PC-3 (cell line): ENCODE measurements at regions not wholly inside any gene's neighbourhood (a gene's known extent, or its start where the extent isn't known, plus 50 kb on each side); places are given as distances from the start of the nearest gene placed in this dataset.

Source experiments
- ATAC-seq: fragments of 200-7000 bp; cut with Tn5 transposase; 2 replicates; pipeline ENCODE4 v1.9.1; 2020; ENCODE audit warnings: mild to moderate bottlenecking, moderate library complexity
- BruUV-seq: library from RNA; stranded (reverse); fragments of 400-500 nt; replicated peaks from 2 replicates; lab custom pipeline; 2021; lab: Mats Ljungman, UMichigan
- CTCF ChIA-PET: fragments of 300-600 bp; sonication (Branson Sonifier 250); formaldehyde crosslinking; loops from one replicate; lab custom pipeline; 2022; ENCODE audit warnings: antibody characterized with exemption; lab: Charles Lee
- POLR2A ChIA-PET: fragments of 300-600 bp; sonication (Branson Sonifier 250); formaldehyde crosslinking; loops from one replicate; lab custom pipeline; 2022; ENCODE audit warnings: antibody characterized with exemption; ENCODE audit not compliant: unreplicated experiment; lab: Charles Lee
- DNase-seq: peaks from one replicate; pipeline ENCODE4 v3.0.0-alpha.2; 2015
- H2AFZ ChIP-seq: fragments of 300-600 bp; sonication (generic); 2 replicates; pipeline ENCODE4 v1.6.0; 2016; ENCODE audit warnings: antibody characterized with exemption, low read length
- H3F3A ChIP-seq: fragments of 300-600 bp; sonication (generic); one replicate; pipeline ENCODE4 v1.6.0; 2017; ENCODE audit warnings: antibody characterized with exemption, low read length, control low read depth, mild to moderate bottlenecking; ENCODE audit not compliant: unreplicated experiment
- H3K27ac ChIP-seq: fragments of 300-600 bp; sonication (generic); 2 replicates; pipeline ENCODE4 v1.5.1; 2016; ENCODE audit warnings: mild to moderate bottlenecking, low read length
- H3K27me3 ChIP-seq: fragments of 300-600 bp; sonication (generic); 2 replicates; pipeline ENCODE4 v1.6.1; 2016; ENCODE audit warnings: low read length, mixed read lengths
- H3K36me3 ChIP-seq: fragments of 300-600 bp; sonication (generic); 2 replicates; pipeline ENCODE4 v1.6.1; 2016; ENCODE audit warnings: low read depth, mixed run types, low read length, mixed read lengths
- H3K4me1 ChIP-seq: fragments of 300-600 bp; sonication (generic); 2 replicates; pipeline ENCODE4 v1.5.1; 2016; ENCODE audit warnings: low read length; ENCODE audit not compliant: insufficient read depth
- H3K4me2 ChIP-seq: fragments of 300-600 bp; sonication (generic); 2 replicates; pipeline ENCODE4 v1.6.0; 2016; ENCODE audit warnings: low read length
- H3K4me3 ChIP-seq: fragments of 300-600 bp; sonication (generic); 2 replicates; pipeline ENCODE4 v1.5.1; 2016; ENCODE audit warnings: mild to moderate bottlenecking, low read length, mixed read lengths
- H3K79me2 ChIP-seq: fragments of 300-600 bp; sonication (generic); 2 replicates; pipeline ENCODE4 v1.6.1; 2017; ENCODE audit warnings: low read length, mixed read lengths
- H3K9ac ChIP-seq: fragments of 300-600 bp; sonication (generic); 2 replicates; pipeline ENCODE4 v1.6.0; 2016; ENCODE audit warnings: mild to moderate bottlenecking, low read length
- H3K9me2 ChIP-seq: fragments of 300-600 bp; sonication (generic); replicated peaks from 2 replicates; pipeline ENCODE4 v1.6.1; 2016; ENCODE audit warnings: mixed run types, low read length, mixed read lengths
- H3K9me3 ChIP-seq: fragments of 300-600 bp; sonication (generic); 2 replicates; pipeline ENCODE4 v1.6.1; 2016; ENCODE audit warnings: low read length, mixed read lengths
- H4K20me1 ChIP-seq: fragments of 300-600 bp; sonication (generic); 2 replicates; pipeline ENCODE4 v1.6.1; 2016; ENCODE audit warnings: low read length, mixed read lengths
- CTCF ChIP-seq: fragments of 300-600 bp; sonication (generic); conservative IDR thresholded peaks from 2 replicates; pipeline ENCODE4 v1.5.1; 2017; ENCODE audit warnings: antibody characterized with exemption, low read depth, mild to moderate bottlenecking, low read length
- EZH2 ChIP-seq: fragments of 300-600 bp; sonication (generic); IDR thresholded peaks from one replicate; pipeline ENCODE4 v1.6.1; 2017; ENCODE audit warnings: antibody characterized with exemption, mild to moderate bottlenecking, low read length; ENCODE audit not compliant: unreplicated experiment
- EZH2phosphoT487 ChIP-seq: fragments of 300-600 bp; sonication (generic); IDR thresholded peaks from 2 replicates; pipeline ENCODE4 v1.6.1; 2018; ENCODE audit warnings: mild to moderate bottlenecking, antibody characterized with exemption, low read length, borderline replicate concordance
- intact Hi-C: fragments of 100-400 bp; cut with micrococcal nuclease; formaldehyde crosslinking; loops from 2 replicates; pipeline ENCODE4 v1.9.0; 2023

DNA sequence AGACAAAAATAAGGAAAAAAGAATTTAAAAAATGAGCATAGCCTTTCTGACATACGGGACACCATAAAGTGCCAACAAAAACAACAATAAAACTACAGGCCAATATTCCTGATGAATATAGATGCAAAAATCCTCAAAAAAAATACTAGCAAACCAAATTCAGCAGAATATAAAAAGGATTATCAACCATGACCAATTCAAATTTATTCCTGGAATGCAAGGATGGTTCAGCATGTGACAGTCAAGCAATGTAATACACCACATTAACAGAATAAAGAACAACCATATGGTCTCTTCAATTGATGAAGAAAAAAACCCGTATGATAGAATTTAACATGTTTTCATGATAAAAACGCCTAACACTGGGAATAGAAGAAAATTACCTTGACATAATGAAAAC lies 341.7 kb downstream of the PYDC2 start:
- Histone ChIP-seq H3K36me3 (no peaks in the 10 kb centered on the region), H3K9me3 (peaks cover 13% of the 10 kb centered on the region), H3K27me3 (no peaks in the 10 kb centered on the region), H3K9ac (no peak overlapping the region), H3K4me3 (no peak overlapping the region), H3K27ac (no peak overlapping the region), H3K79me2 (no peaks in the 10 kb centered on the region), H3K4me1 (no peaks in the 10 kb centered on the region), H3K9me2 (no peaks in the 10 kb centered on the region), H4K20me1 (no peaks in the 10 kb centered on the region), H3F3A (no peaks in the 10 kb centered on the region), H2AFZ (no peak overlapping the region), H3K4me2 (no peak overlapping the region)
- no TSS peak for BruUV-seq
- intact Hi-C loops, result no loop called here
- no peak for TF ChIP-seq EZH2
- ChIA-PET POLR2A (no interaction called here), CTCF (no interaction called here)
- ATAC-seq (no peak), DNase-seq (no peak)

- Histone ChIP-seq H3K79me2 (no peaks in the 10 kb centered on the region), H3K4me3 (no peak overlapping the region), H3K4me2 (no peak overlapping the region), H3F3A (no peaks in the 10 kb centered on the region), H3K27ac (no peak overlapping the region), H3K9ac (no peak overlapping the region), H4K20me1 (no peaks in the 10 kb centered on the region), H3K27me3 (no peaks in the 10 kb centered on the region), H3K36me3 (no peaks in the 10 kb centered on the region), H3K9me3 (peaks cover 13% of the 10 kb centered on the region), H3K9me2 (no peaks in the 10 kb centered on the region), H2AFZ (no peak overlapping the region), H3K4me1 (no peaks in the 10 kb centered on the region)
- intact Hi-C loops, result no loop called here
- ChIA-PET CTCF (no interaction called here), POLR2A (no interaction called here)
- no TSS peak for BruUV-seq
- TF ChIP-seq EZH2phosphoT487 (no peak), EZH2 (no peak), CTCF (no peak)
- ATAC-seq, result no peak
- DNase-seq, result no peak
These were observed 344.0 kb downstream of the PYDC2 start for GRCh38 chr3:191804935-191805334.

DNA sequence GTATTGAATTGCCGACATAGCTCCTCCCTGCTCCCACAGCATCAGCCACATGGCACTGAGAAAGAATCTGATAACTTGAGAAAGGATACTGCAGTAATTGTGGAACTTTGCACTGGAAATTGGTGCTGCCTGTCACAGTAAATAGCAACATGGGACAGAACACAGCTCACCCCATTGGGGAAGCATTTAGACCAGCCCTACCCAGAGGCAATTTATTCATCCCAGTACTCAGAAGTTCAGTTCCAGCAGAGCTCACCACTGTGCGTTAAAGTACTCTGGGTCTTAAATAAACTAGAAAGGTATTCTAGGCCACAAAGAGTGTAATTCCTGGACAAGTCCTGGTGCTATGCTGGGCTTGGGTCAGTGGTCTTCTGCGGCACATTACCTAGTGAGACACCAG lies 347.1 kb downstream of the PYDC2 start:
- no peak for ATAC-seq
- ChIA-PET POLR2A (no interaction called here), CTCF (no interaction called here)
- Histone ChIP-seq H3K4me1 (no peaks in the 10 kb centered on the region), H3K27ac (no peak overlapping the region), H3K27me3 (no peaks in the 10 kb centered on the region), H4K20me1 (no peaks in the 10 kb centered on the region), H3F3A (no peaks in the 10 kb centered on the region), H3K4me2 (no peak overlapping the region), H3K4me3 (no peak overlapping the region), H3K36me3 (no peaks in the 10 kb centered on the region), H2AFZ (no peak overlapping the region), H3K9me2 (no peaks in the 10 kb centered on the region), H3K79me2 (no peaks in the 10 kb centered on the region), H3K9ac (no peak overlapping the region), H3K9me3 (peaks cover 8% of the 10 kb centered on the region)
- no peak for TF ChIP-seq EZH2
- TF ChIP-seq EZH2phosphoT487, result no peak
- no peak for TF ChIP-seq CTCF
- no TSS peak for BruUV-seq
- DNase-seq, result no peak
- intact Hi-C loops, result no loop called here
